Right atrium auricular region (tissue), 2 donors: ENCODE measurements at regions not wholly inside any gene's neighbourhood (a gene's known extent, or its start where the extent isn't known, plus 50 kb on each side); places are given as distances from the start of the nearest gene placed in this dataset.
A peak's percentile ranks its signal among the peaks of the same experiment; 100 is the strongest.
"Not testable (repeated sequence)": the region's sequence is repeated elsewhere in the genome, so short reads cannot be mapped to it uniquely, and the experiment has no call there.

Source experiments
- DNase-seq: peaks from one replicate; pipeline ENCODE4 v3.0.0-alpha.2; 2019; ENCODE audit warnings: low spot score
- H3K27ac ChIP-seq, 2 donors: fragments of 200-600 bp; sonication (generic); 1 replicate in 1 of 2; 2 replicates in 1 of 2; pipeline ENCODE4 v1.5.1; 2016 to 2019
- H3K27me3 ChIP-seq, 2 donors: fragments of 200-600 bp; sonication (generic); one replicate each; pipeline versions ENCODE4 v1.5.1 to v1.6.0; 2017 to 2019
- H3K36me3 ChIP-seq: fragments of 200-600 bp; sonication (generic); one replicate; pipeline ENCODE4 v1.5.1; 2016
- H3K4me1 ChIP-seq, 2 donors: fragments of 200-600 bp; sonication (generic); one replicate each; pipeline versions ENCODE4 v1.5.1 to v1.6.0; 2017 to 2019
- H3K4me3 ChIP-seq, 2 donors: fragments of 200-600 bp; sonication (generic); 1 replicate in 1 of 2; 2 replicates in 1 of 2; pipeline ENCODE4 v1.5.1; 2017 to 2019; ENCODE audit warnings: mild to moderate bottlenecking in 1 of 2, moderate library complexity in 1 of 2
- H3K9me3 ChIP-seq, 2 donors: fragments of 200-600 bp; sonication (generic); one replicate each; pipeline ENCODE4 v1.5.1; 2019
- TF ChIP-seq, protein P1 (sequence below), 2 donors: fragments of 200-600 bp; sonication (generic); IDR thresholded peaks; one replicate each; pipeline ENCODE4 v1.5.1; 2019; ENCODE audit warnings: antibody characterized with exemption in 2 of 2

DNA sequence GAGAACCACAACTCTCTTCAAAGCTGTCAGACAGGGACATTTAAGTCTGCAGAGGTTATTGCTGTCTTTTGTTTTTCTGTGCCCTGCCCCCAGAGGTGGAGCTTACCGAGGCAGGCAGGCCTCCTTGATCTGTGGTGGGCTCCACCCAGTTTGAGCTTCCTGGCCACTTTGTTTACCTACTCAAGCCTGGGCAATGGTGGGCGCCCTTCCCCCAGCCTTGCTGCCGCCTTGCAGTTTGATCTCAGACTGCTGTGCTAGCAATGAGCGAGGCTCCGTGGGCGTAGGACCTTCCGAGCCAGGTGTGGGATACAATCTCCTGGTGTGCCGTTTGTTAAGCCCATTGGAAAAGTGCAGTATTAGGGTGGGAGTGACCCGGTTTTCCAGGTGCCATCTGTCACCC, 822.1 kb downstream of the KCNMA1 start:
- H3K36me3 ChIP-seq, H3K4me1 ChIP-seq, H3K9me3 ChIP-seq, H3K27me3 ChIP-seq, H3K27ac ChIP-seq, H3K4me3 ChIP-seq, DNase-seq: not testable (repeated sequence)

DNA sequence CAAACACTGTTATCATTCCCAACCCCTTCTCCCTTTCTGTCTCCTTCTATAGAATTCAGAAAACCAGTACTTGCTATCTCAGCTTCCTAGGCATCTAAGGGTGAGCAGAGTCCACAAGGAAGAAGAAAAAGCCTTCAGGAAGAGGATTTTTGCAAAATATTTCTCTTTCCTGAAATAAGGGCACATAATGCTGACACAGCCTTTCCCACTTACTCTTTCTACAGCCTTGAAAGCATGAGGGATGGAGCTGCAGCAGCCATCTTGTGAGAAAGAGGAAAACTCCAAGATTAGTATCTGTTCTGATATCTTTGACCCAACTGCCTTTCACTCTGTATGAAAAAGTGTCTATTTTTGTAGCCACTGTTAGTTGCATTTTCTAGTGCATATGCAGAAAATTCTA, 826.2 kb downstream of the KCNMA1 start:
- TF ChIP-seq, protein P1, sequence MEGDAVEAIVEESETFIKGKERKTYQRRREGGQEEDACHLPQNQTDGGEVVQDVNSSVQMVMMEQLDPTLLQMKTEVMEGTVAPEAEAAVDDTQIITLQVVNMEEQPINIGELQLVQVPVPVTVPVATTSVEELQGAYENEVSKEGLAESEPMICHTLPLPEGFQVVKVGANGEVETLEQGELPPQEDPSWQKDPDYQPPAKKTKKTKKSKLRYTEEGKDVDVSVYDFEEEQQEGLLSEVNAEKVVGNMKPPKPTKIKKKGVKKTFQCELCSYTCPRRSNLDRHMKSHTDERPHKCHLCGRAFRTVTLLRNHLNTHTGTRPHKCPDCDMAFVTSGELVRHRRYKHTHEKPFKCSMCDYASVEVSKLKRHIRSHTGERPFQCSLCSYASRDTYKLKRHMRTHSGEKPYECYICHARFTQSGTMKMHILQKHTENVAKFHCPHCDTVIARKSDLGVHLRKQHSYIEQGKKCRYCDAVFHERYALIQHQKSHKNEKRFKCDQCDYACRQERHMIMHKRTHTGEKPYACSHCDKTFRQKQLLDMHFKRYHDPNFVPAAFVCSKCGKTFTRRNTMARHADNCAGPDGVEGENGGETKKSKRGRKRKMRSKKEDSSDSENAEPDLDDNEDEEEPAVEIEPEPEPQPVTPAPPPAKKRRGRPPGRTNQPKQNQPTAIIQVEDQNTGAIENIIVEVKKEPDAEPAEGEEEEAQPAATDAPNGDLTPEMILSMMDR (IDR thresholded peaks at IDR 0.05) = no peak
- no peak for DNase-seq
- Histone ChIP-seq H3K36me3 (no peaks in the 10 kb centered on the region), H3K9me3 (no peaks in the 10 kb centered on the region), H3K4me1 (no peaks in the 10 kb centered on the region), H3K4me3 (no peak overlapping the region), H3K27me3 (no peaks in the 10 kb centered on the region), H3K27ac (no peak overlapping the region)

DNA sequence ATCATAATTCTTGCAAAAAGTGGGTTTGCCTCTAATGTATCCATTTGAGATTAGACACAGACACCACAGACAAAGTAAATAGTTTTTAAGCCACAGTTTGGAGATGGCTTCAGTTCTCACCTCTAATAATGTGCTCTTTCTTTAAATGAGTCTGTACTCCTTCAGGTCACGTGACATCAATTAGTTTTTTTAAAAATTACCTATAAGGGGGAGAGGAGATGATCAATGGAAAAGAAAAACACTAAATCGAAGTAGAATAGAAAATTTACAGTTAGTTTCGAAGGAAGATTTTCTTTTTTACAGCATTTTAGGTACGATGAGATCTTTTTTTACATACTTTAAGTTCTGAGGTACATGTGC, 849.2 kb downstream of the KCNMA1 start:
- DNase-seq = no peak
- Histone ChIP-seq H3K27me3 (no peaks in the 10 kb centered on the region), H3K4me1 (no peaks in the 10 kb centered on the region), H3K9me3 (no peaks in the 10 kb centered on the region), H3K4me3 (no peak overlapping the region), H3K27ac (no peak overlapping the region), H3K36me3 (no peaks in the 10 kb centered on the region)
- TF ChIP-seq, protein P1 (IDR thresholded peaks at IDR 0.05) = no peak

DNA sequence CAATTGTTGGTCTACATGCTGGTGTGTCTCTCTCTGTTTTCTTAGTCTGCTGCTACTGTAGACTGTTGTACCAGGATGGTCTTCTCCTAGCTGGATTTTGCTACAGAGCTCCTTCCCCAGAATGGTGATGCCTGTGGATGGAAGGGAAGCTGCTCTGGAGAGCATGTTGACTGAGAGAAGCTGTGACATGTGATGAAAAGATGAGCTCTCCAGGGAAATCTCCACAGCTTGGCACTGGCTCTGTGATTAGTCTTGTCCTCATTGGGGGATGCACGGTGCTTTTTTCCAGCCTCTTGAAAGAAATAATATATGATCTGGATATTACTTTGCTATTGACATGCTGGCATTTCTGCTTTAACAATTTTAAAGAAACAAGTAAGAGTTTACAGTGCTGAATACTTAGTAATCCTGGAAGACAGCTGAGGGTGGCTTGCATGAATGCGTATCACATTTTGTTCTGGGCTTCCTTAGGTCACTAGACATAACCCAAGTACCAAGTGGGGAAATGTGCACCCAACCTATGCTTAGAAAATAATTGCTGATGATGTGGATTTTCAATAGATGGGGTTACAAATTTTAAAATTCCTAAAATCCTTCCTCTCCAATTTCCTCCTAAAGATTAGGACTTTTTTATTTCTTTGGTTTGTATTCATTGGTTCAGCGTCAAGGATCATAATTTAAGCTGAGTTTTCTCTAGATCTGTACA, 849.7 kb downstream of the KCNMA1 start:
- Histone ChIP-seq H3K36me3 (no peaks in the 10 kb centered on the region), H3K27ac (no peak overlapping the region), H3K27me3 (no peaks in the 10 kb centered on the region), H3K4me3 (no peak overlapping the region), H3K9me3 (no peaks in the 10 kb centered on the region), H3K4me1 (no peaks in the 10 kb centered on the region)
- TF ChIP-seq, protein P1 (IDR thresholded peaks at IDR 0.05) = no peak
- no peak for DNase-seq

DNA sequence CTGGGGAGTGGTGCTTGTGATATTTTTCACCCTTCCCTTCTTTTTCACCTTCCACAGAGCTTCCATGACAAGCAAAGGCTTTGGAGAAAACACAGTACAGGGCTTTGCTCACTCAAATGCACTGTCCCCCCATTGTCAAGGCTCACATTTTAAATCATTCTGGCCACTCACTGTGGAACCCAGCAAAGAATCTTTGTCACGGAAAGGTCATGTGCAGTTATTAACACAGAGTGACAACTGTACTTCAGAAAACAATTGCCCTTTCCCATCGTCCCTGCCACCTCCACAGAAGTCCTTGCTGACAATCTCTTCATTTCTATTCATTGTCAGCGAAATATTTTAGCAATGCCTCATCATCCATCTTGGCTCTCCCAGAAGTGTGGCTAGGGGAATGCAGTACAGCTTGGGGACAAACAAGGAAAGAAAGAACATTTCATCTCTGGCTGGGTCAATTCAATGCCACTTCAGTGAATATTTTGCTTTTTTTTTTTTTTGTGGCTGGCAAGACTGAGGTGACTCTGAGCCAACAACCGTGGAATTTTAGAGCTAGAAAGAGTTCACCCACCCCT, 851.0 kb downstream of the KCNMA1 start:
- no peaks in the 10 kb centered on the region for H3K27me3 ChIP-seq
- H3K36me3 ChIP-seq = no peaks in the 10 kb centered on the region
- no peaks in the 10 kb centered on the region for H3K9me3 ChIP-seq
- H3K27ac ChIP-seq = peak overlapping the region in 1 of 2 donors; percentile 32
- TF ChIP-seq, protein P1 (IDR thresholded peaks at IDR 0.05) = no peak
- no peak overlapping the region for H3K4me3 ChIP-seq
- DNase-seq = no peak
- no peaks in the 10 kb centered on the region for H3K4me1 ChIP-seq

DNA sequence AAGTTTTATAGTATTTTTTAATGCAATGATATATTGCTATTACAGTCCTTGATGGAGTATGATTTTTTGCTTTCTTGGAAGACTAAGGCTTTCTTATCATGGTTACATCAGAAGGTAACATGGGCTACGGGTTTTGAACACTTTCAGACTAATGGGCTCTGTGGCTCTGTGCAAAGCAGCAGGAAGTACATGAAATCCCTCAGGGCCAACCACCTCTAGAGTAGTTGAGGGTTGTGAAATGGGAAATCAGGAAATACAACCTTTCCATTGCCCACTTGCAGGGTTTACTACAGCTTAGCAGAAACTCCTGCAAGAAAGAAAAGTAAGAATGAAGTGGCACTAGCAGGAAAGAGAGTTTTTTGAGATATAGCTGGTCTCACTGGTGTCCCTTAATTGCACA, 853.5 kb downstream of the KCNMA1 start:
- peaks cover 0 to 9% of the 10 kb centered on the region in 2 donors for H3K4me1 ChIP-seq
- H3K9me3 ChIP-seq = no peaks in the 10 kb centered on the region
- H3K4me3 ChIP-seq = no peak overlapping the region
- H3K27me3 ChIP-seq = no peaks in the 10 kb centered on the region
- TF ChIP-seq, protein P1 (IDR thresholded peaks at IDR 0.05) = no peak
- no peak overlapping the region for H3K27ac ChIP-seq
- no peaks in the 10 kb centered on the region for H3K36me3 ChIP-seq
- DNase-seq = no peak
